GM18858 (cell line): ENCODE measurements at regions not wholly inside any gene's neighbourhood (a gene's known extent, or its start where the extent isn't known, plus 50 kb on each side); places are given as distances from the start of the nearest gene placed in this dataset.

Experiments
- ATAC-seq: cut with Tn5 transposase; IDR thresholded peaks from one replicate; pipeline ENCODE4 v1.9.1; 2021; ENCODE audit not compliant: unreplicated experiment

GRCh38 chr3:159593927-159594605 lies 394.6 kb upstream of the IL12A start:
- ATAC-seq = no peak

DNA sequence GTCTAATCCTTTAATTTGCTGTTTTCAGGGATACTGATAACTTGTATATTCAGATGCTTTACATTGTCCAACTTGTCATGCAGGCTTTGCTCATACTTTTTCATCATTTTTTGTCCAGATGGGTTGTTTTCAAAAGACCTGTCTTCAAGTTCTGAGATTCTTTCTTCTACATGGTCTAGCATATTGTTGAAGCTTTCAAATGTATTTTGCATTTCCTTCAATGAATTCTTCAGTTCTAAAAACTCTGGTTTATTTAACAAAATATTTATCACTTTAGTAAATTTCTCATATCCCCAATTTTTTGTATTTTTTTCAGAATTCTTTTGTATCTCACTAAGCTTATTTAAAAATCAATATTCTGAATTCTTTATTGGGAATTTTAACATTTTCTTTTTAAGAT lies 388.3 kb upstream of the IL12A start:
- ATAC-seq = no peak

DNA sequence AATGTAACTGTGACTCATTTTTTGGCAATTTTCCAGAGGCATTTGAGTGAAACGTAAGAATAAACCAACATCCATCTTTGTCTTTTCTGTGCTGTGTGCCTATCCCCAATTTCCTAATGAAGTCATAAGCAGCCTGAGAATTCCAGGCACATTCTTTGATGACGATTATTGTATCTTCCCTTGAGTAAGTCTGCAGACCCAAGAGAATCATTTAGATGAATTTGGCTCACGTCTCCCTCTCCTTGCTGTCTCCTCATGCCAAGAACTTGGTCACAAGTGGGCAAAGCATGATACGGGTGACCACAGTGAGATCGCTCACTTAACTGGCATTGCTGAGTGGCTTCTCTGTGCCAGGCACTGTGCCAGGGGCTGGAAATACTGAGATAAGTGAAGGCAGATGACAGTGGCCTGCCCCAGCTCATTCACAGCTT lies 384.5 kb upstream of the IL12A start:
- no peak for ATAC-seq

DNA sequence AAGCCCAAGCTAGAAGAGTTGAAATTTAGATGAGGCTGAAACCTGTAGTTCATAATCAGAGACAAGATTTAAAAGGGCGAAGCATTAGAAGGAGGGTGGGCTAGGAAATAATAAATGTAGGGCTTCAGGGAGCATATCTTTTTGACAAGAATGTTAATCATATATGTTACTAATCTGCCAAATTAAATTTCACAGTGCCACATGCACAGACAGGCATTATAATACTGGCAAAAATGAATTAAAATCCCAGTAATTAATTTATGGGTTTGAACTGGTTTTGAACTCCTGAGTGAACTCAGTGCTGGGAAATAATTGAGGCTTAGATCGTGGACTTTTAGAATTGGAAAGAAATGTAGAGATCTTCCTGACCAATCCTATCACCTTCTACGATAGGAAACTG lies 383.5 kb upstream of the IL12A start:
- ATAC-seq = no peak

- ATAC-seq = no peak
These were observed 382.9 kb upstream of the IL12A start for GRCh38 chr3:159605776-159606175.

GRCh38 chr3:159607856-159608255 lies 380.8 kb upstream of the IL12A start:
- no peak for ATAC-seq

DNA sequence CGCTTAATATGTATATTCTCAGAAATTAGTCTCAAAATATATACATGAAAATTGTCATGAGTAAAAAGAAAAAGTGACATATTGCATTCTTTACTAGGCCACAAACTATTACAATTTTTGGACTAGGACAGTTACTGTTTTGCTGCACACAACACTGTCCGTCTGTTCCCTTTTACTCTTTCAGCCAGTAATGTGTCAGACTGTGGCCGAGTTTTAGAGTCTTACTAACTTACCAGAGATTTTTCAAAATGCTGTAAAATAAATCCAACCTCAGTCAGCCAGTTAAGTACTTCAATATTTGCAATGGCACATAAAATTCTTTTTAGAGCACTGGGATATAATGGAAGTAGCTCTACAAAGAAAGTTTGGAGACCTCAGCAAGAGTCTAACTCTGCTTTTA lies 380.3 kb upstream of the IL12A start:
- ATAC-seq = no peak

- ATAC-seq = no peak
These were observed 379.0 kb upstream of the IL12A start for GRCh38 chr3:159609625-159610024.

- ATAC-seq = no peak
These were observed 372.3 kb upstream of the IL12A start for GRCh38 chr3:159616234-159616825.

DNA sequence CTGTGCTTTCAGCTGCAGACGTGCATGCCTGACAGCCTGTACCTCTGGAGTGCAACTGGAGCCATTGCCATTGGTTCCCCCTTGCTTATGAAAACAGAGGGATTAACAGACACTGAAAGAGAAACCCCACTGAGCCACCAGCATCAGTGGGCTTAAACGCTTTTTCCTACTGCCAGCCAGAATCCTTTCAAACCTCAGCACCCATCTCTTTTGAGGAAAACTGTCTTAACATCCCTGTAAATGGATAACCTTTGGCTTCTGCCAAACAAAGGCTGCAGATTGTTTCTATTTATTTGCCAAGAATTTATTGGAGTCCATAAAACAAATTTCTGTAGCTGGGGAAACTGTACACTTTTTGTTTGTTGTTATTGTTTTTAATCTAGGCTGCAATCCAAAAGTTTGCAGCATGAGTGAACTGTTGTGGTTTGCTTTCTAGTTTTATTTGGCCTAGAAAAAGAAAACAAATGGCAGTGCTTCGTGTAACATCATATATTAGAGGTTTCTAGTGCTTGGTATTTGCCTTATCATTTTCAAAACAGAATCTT lies 369.2 kb upstream of the IL12A start:
- ATAC-seq = no peak

DNA sequence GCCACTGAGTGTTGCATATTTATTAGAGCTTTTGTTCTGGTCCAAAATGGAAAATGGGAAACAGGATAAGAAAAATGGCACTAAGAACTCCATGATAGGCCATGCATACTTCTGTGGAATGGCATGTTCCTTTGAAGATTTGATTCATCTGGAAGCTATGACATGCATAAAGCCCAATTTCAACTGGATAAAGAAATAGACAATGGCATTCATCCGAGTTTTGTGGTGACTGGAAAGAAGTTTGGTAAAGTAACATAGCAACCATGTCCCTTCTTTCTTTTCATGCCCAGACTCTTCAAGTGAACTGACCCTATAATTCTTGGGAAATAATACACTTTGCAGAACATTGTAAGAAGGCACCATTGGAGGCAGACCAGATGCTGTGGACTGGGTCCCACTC lies 368.4 kb upstream of the IL12A start:
- no peak for ATAC-seq

- ATAC-seq = no peak
These were observed 367.8 kb upstream of the IL12A start for GRCh38 chr3:159620873-159621272.

DNA sequence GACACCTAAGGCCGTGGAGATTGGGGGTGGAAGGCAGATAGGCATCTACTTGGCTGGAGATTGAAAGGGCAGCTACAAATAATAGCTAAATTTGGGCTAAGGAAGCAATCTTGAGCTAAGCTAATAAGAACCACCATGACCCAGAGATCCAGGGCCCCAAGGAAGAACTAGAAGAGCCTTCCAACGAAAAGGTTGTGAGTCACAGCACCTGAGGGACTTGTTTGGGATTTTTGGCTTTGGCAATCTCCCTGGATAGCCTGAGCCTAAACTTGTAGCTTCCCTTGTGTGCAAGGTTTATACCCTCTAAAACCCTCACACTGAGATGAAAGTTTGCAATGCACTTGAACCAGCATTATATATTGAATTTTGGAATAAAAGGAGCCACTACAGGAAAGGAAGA lies 364.0 kb upstream of the IL12A start:
- ATAC-seq = no peak

DNA sequence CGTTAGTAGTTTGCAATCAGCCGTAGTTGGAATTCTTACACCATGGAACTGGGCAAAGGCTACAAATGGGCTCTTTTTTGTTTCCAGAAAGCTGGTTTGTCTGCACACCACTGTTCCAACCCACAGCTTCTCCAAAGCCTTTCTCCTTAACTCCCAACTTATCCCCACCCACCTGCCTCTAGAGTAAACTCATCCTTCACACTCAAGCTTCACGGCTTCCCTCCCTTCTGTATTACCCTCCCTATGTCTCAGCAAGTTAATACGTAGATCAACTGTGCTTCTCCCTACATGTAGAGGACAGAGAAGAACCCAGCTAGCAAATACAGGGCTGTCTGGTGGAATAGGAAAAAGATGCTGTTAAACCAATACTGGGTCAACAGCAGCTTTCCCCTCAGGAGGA lies 363.0 kb upstream of the IL12A start:
- ATAC-seq = no peak

GRCh38 chr3:159626598-159626997 lies 362.0 kb upstream of the IL12A start:
- ATAC-seq = no peak

DNA sequence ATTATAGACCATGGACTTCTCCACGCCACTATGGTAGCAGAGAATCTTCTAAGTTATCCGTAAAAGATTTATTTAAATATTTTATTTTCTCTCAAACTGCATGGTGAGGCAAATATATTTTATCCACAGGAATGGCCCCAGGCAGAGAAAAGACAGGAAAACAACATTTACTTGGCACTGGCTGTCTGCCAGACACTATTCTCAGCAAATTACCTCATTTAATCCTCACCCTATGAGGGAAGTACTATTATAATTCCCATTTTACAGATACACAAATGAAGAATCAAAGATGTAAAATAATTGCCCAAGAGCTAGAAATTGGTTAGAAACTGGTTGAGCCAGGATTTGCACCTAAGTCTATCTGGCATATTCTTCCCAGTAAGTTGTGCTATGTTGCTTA lies 361.4 kb upstream of the IL12A start:
- ATAC-seq = no peak

- ATAC-seq = no peak
These were observed 361.0 kb upstream of the IL12A start for GRCh38 chr3:159627634-159628033.

- ATAC-seq = no peak
These were observed 359.1 kb upstream of the IL12A start for GRCh38 chr3:159629329-159630084.

GRCh38 chr3:159631226-159631625 lies 357.4 kb upstream of the IL12A start:
- no peak for ATAC-seq

GRCh38 chr3:159632128-159632527 lies 356.5 kb upstream of the IL12A start:
- no peak for ATAC-seq

GRCh38 chr3:159632851-159633250 lies 355.8 kb upstream of the IL12A start:
- ATAC-seq = no peak

DNA sequence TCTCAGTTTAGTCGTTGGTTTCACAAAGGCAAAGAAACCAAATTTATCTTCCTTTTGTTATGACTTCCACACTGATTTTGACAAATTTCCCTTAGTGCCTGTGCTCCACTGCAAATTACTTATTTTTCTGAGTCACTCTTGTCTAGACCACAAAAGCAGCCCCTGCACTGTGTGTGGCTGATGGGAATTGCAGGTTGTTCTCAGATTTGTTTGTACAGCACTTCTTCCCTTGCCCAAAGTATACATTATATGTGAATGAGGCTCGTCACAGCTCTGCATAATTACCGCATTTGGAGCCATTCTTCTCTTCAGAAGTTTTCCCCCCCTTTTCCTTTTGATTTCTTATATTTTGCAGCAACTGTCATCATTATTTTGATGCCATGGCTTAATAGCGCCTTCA lies 354.2 kb upstream of the IL12A start:
- no peak for ATAC-seq
